GM21528 (cell line): ENCODE measurements at regions not wholly inside any gene's neighbourhood (a gene's known extent, or its start where the extent isn't known, plus 50 kb on each side); places are given as distances from the start of the nearest gene placed in this dataset.
"Not testable (repeated sequence)": the region's sequence is repeated elsewhere in the genome, so short reads cannot be mapped to it uniquely, and the experiment has no call there.

Experiments used
- ATAC-seq: cut with Tn5 transposase; IDR thresholded peaks from one replicate; pipeline ENCODE4 v1.9.1; 2021; ENCODE audit warnings: mild to moderate bottlenecking, moderate library complexity; ENCODE audit not compliant: unreplicated experiment, low FRiP score

GRCh38 chr5:127133071-127133470 lies 59.8 kb upstream of the C5orf63 start:
- no peak for ATAC-seq

DNA sequence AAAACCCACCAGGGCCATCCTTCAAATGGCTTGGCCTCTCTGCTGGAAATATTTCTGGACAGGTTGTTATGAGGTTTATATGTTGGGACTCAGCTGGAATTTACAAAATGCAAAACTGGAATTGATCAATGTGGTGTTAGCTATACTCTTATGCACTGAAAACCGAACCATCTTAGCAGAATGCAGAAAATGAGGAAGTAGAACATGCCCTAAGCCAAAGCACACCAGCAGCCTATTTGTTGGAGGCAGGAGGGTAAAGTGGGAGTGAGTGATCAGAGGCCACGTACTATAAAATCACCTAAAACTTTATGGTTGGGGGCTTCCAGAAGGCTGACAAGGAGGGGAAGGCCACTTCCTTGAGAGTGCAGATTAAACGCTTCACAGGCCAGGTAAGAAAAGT lies 63.6 kb upstream of the C5orf63 start:
- no peak for ATAC-seq

GRCh38 chr5:127143722-127144121 lies 70.4 kb upstream of the C5orf63 start:
- ATAC-seq: no peak

DNA sequence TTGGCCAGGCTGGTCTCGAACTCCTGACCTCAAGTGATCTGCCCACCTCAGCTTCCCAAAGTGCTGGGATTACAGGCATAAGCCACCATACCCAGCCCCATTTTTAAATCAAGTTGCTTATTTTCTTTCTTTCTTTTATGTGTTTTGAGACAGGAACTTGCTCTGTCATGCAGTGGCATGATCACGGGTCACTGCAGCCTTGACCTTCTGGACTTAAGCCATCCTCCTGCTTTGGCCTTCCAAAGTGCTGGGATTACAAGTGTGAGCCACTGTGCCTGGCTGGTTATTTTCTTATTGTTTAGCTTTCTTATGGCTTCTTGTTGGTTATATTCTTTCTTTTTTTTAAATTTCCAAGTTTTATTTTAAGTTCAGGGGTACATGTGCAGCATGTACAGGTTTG lies 79.7 kb upstream of the C5orf63 start:
- ATAC-seq: no peak

DNA sequence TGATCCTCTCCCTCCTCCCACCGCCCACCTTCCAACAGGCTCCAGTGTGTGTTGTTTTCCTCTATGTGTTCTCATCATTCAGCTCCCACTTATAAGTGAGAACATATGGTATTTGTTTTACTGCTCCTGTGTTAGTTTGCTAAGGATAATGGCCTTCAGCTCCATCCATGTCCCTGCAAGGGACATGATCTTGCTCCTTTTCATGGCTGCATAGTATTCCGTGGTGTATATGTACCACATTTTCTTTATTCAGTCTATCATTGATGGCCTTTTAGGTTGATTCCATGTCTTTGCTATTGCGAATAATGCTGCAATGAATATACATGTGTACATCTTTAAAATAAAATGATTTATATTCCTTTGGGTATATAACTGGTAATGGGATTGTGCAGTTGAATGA lies 80.2 kb upstream of the C5orf63 start:
- ATAC-seq: no peak

- no peak for ATAC-seq
Observed at GRCh38 chr5:127163750-127164149, 90.4 kb upstream of the C5orf63 start.

DNA sequence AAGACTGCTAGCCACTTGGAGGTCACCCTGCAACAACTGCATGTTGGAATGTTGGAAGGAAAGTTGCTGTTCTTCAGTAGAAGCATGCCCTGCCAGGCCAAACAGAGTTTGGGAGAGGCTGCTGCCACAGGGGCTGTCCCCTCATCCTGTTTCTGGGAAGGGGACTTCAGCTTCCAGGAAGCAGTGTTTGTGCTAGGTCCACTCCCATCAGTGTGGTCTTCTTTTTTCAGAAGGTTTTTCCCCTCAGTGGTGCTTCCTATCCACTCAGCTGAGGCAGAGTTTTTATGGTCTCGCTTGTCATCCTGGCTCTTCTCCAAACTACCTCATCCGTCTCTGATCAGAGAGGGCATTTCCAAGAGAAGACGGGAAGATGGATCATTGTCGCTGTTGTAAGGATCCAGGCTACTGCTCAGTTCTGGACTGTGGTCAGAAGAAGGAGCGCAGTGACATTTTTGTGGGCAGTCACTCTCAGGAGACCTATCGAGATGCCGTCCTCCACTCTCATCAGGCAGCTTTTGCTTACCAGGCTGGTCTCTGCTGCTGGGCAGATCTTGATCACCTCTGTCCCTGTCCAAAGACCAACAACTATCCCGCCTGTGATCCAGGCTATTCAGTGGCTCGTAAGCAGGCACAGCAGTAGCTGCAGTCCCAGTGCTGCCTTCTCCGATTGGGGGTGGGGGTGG lies 97.8 kb upstream of the C5orf63 start:
- ATAC-seq: no peak

- no peak for ATAC-seq
Observed at GRCh38 chr5:127176769-127177168, 103.5 kb upstream of the C5orf63 start.

DNA sequence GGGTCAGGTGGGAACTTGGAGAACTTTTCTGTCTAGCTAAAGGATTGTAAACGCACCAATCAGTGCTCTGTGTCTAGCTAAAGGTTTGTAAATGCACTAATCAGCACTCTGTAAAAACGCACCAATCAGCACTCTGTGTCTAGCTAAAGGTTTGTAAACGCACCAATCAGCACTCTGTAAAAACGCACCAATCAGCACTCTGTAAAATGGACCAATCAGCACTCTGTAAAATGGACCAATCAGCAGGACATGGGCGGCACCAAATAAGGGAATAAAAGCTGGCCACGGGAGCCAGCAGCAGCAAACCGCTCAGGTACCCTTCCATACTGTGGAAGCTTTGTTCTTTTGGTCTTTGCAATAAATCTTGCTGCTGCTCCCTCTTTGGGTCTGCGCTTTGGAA lies 108.0 kb upstream of the MEGF10 start:
- ATAC-seq: not testable (repeated sequence)

GRCh38 chr5:127183332-127183731 lies 107.3 kb upstream of the MEGF10 start:
- no peak for ATAC-seq

DNA sequence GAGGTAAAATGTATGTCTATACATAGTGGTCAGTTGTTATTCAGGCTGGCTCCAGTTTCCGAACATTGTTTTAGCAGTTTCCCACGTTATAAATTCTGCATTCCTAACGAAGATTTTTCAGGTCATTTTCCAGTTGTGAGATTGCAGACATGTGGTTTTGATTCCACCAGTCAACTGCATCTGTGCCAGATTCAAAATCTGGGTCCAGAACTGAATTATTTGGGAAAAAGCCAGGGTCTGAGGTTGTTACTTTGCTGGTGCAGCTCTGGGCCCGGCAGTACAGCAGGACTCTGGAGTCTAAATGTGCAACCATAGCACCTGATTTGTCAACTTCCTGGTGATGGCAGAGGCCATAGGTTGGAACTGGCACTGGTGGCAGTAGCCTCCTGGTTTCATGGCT lies 105.7 kb upstream of the MEGF10 start:
- no peak for ATAC-seq

DNA sequence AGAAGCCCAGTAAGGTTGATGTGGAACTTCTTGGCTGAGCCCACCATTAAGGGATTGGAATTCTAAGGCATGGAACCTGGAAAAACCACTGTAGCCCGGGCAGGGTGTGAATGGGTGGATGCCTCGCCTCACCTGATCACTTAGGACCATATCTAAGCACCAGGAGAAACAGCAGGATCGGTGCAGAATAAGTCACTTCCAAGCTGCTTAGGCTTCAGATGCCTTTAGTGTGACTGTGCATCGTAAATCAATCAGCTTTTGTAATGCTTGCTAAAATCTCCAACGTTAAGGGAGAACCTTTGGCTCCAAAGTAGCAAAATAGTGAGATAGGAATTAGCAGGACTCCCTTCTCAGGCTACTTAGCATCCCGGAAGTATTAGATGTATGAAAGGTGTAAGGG lies 103.9 kb upstream of the MEGF10 start:
- ATAC-seq: no peak

GRCh38 chr5:127187706-127188105 lies 102.9 kb upstream of the MEGF10 start:
- ATAC-seq: no peak

DNA sequence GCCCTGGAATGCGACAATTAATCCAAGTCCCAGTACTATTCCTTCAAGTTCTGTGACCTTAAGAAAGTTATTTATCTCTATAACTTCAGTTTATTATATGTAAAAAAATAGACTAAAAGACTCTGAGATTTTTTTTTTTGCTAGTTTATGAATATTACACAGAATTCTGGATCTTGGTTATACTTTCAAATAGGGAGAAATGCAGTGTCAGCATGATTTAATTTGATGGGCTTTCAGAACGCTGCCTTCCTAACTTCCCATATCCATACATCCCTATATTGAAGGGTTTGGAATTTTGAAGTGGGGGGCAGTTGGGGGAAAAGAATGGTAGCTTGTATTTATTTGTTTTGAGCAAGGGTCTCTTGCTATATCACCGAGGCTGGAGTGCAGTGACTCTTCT lies 98.4 kb upstream of the MEGF10 start:
- no peak for ATAC-seq

DNA sequence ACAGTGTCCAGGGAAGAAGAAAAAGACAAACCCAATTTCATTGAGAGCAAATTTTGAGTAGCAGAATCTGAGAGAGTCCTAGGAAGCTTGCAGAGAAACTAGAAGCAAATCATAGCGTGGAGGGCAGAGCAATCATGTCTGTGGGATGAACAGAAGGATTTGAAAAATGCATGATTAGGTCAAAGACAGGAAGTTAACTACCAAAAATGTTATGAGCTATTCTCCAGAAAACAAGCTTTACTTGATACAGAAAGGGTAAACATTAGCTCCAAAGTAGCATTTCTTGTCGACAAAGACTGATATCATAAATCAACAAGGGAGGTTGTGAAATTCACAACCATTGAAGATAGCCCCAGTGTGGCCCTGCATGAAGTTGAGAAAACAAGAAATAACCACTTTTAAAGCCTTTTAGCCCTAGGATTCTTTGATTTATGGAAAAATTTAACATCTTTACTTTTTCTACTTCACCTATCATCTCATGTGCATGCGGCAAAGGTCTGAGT lies 97.7 kb upstream of the MEGF10 start:
- ATAC-seq: no peak

DNA sequence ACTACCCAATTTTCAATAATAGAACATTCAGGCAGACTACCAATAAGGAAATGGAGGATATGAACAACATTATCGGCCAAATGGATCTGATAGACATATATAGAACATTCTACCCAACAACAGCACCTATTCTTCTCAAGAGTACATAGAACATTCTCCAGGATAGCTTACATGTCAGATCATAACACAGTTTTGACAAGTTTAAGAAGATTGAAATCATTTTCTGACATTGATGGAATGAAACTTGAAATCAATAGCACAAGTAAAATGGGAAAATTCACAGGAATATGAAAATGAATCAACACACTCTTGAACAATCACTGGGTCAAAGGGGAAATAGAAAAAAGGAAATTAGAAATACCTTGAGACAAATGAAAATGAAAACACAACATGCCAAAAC lies 94.6 kb upstream of the MEGF10 start:
- ATAC-seq: no peak

- not testable (repeated sequence) for ATAC-seq
Observed at GRCh38 chr5:127197402-127198167, 93.0 kb upstream of the MEGF10 start.

- not testable (repeated sequence) for ATAC-seq
Observed at GRCh38 chr5:127202738-127203137, 87.9 kb upstream of the MEGF10 start.

GRCh38 chr5:127203818-127204217 lies 86.8 kb upstream of the MEGF10 start:
- ATAC-seq: no peak

DNA sequence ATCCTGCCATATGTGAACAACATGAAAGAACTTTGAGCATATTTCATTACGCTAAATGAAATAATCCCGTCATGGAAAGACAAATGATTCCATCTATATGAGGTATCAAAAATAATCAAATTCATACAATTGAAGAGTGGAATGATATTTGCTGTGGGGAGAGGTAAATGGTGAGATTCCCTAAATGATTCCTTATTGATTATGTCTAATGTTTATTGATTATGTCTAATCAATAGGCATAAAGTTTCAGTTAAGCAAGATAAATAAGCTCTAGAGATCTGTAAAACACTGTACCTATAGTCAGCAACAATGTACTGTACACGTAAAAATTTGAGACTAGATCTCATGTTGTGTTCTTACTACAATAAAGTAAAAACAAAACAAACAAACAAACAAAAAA lies 85.4 kb upstream of the MEGF10 start:
- no peak for ATAC-seq

DNA sequence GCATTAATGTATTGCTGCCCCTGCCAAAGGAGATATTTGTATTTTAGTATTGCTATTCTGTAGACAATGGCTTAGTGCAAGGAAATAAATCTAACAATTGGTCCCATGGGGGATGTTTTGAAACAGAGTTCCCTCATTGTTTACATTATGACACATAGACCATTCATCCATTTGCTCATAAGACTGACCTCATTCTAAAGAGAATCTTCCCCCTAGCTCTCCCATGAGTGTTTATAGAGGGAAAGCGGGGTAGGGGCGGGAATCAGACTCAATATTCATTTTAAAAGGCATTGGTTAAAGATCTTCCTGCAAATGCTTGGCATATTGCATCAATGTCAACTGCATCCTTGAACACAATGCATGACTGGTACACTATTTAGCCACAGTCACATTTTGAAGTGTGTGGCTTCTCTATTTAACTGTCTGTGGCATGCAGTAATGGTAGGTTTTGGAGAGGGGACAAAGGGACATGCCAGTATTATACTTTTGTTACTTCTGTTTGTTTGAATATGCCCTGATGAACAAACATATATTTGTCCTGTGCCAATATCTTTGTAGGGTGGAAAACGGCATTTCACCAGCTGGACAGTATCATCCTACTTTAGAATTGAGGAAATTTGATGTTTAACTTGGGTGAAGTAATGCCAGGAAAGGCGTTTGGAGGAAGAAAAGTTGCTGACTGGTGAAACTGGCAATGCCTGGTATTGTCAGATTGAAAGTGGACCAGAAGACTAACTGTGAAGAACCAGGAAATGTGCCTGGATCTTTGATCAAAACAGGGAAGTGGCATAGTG lies 84.1 kb upstream of the MEGF10 start:
- no peak for ATAC-seq
